Psoas muscle (tissue), 7 donors: ENCODE measurements at regions not wholly inside any gene's neighbourhood (a gene's known extent, or its start where the extent isn't known, plus 50 kb on each side); places are given as distances from the start of the nearest gene placed in this dataset.

Source experiments
- ATAC-seq, 4 donors: fragments of 200-7000 bp; cut with Tn5 transposase; one replicate each; pipeline ENCODE4 v1.9.1; 2020; ENCODE audit warnings: moderate library complexity in 3 of 4, mild to moderate bottlenecking in 2 of 4
- DNase-seq, 2 donors: peaks; one replicate each; pipeline ENCODE4 v3.0.0-alpha.2; 2020
- H3K27ac ChIP-seq: fragments of 200-600 bp; one replicate; pipeline ENCODE4 v1.8.0; 2022
- H3K27me3 ChIP-seq, 3 donors: fragments of 200-600 bp in 1 of 3; one replicate each; pipeline versions ENCODE4 v1.6.1 to v1.8.0; 2013 to 2022; ENCODE audit warnings: low read length in 2 of 3, mild to moderate bottlenecking in 2 of 3, moderate library complexity in 1 of 3; ENCODE audit not compliant: insufficient read depth in 3 of 3
- H3K36me3 ChIP-seq, 2 donors: fragments of 200-600 bp in 1 of 2; one replicate each; pipeline versions ENCODE4 v1.6.1 to v1.8.0; 2013 to 2022; ENCODE audit warnings: low read depth in 1 of 2, mild to moderate bottlenecking in 1 of 2, moderate library complexity in 1 of 2; ENCODE audit not compliant: insufficient read depth in 1 of 2
- H3K4me1 ChIP-seq: fragments of 200-600 bp; one replicate; pipeline ENCODE4 v1.8.0; 2022
- H3K4me3 ChIP-seq: fragments of 200-600 bp; one replicate; pipeline ENCODE4 v1.8.0; 2022; ENCODE audit warnings: mild to moderate bottlenecking
- H3K9me3 ChIP-seq: fragments of 200-600 bp; one replicate; pipeline ENCODE4 v1.8.0; 2022
- WGBS, 3 donors: extraction: QIAGEN DNeasy Blood & Tissue Kit; methylation state at CpG; one replicate each; pipeline versions ENCODE4 v1.1.6 to v1.1.7; 2013; 5-methylcytosine and 5-hydroxymethylcytosine counted together
- intact Hi-C, 2 donors: fragments of 100-400 bp; cut with DNase I; formaldehyde crosslinking; loops; one replicate each; pipeline versions ENCODE4 v1.11.0 to v1.14.2; 2022
- TF ChIP-seq, protein P1 (sequence below): fragments of 200-600 bp; IDR thresholded peaks from one replicate; pipeline ENCODE4 v1.8.0; 2022; ENCODE audit warnings: antibody characterized with exemption
- donor health status: healthy with polysubstance abuse.
- donor health status: DM: no; HTN: no; CAD: no; lungs with moderate emphysema.
- donor health status: Bipolar disorder and iron deficiency.
- donor health status: healthy.
- donor health status: DM: yes; HTN: yes; CAD: no.
- donor health status: DM: no; HTN: no; CAD: no.
- donor health status: DM: yes; HTN: yes; CAD: no.

DNA sequence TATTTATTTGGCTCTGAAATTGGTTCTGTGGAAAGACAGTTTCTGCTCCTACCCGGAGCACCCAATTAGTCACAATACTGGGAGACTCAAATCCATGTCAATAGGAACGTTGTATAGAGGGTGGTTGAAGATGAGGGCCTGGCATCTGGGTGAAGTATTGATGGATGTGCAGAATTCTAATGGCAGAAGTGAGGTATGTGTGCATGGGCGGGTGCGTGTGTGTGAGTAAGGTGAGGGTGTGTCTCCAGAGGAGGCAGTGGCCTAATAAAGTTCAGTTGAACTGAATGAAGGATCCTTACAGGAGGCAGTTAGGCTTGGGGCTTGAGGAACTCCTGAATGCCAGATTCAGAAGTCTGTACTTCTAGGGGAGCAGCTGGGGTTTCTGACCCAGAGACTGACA, 71.8 kb upstream of the B3GAT1 start:
- ATAC-seq (no peak), DNase-seq (no peak)
- no peak overlapping the region for H3K4me3 ChIP-seq
- 63 to 77% (median 73%) methylated on average over 4 of the region's 4 CpGs for WGBS, 3 donors
- no peak overlapping the region for H3K27ac ChIP-seq
- no peaks in the 10 kb centered on the region for H3K36me3 ChIP-seq
- H3K9me3 ChIP-seq = no peaks in the 10 kb centered on the region
- intact Hi-C loops = no loop called here
- H3K4me1 ChIP-seq = no peaks in the 10 kb centered on the region
- TF ChIP-seq, protein P1, sequence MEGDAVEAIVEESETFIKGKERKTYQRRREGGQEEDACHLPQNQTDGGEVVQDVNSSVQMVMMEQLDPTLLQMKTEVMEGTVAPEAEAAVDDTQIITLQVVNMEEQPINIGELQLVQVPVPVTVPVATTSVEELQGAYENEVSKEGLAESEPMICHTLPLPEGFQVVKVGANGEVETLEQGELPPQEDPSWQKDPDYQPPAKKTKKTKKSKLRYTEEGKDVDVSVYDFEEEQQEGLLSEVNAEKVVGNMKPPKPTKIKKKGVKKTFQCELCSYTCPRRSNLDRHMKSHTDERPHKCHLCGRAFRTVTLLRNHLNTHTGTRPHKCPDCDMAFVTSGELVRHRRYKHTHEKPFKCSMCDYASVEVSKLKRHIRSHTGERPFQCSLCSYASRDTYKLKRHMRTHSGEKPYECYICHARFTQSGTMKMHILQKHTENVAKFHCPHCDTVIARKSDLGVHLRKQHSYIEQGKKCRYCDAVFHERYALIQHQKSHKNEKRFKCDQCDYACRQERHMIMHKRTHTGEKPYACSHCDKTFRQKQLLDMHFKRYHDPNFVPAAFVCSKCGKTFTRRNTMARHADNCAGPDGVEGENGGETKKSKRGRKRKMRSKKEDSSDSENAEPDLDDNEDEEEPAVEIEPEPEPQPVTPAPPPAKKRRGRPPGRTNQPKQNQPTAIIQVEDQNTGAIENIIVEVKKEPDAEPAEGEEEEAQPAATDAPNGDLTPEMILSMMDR = no peak
- H3K27me3 ChIP-seq = peaks cover 0 to 6% (median 4%) of the 10 kb centered on the region in 3 donors

DNA sequence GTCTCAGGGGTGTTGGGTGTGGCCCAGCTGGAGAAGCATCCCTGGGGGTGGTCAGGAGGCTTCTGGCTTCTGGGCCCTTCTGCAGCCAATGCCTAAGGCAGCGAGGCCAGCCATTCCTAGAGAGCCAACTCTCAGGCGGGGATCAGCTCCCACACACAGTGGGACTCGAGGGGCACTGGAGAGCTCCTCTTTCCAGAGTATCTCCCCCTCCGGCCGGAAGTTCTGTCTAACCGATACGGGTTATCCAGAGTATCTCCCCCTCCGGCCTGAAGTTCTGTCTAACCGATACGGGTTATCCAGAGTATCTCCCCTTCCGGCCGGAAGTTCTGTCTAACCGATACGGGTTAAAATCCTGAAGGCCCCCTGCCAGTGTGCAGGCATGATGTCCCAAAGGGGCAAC, 71.2 kb upstream of the B3GAT1 start:
- no peaks in the 10 kb centered on the region for H3K36me3 ChIP-seq
- no peak for ATAC-seq
- H3K9me3 ChIP-seq = no peaks in the 10 kb centered on the region
- no peak overlapping the region for H3K4me3 ChIP-seq
- DNase-seq = no peak
- 82 to 85% (median 84%) methylated on average over 14 of the region's 14 CpGs for WGBS, 3 donors
- TF ChIP-seq, protein P1 = no peak
- no peaks in the 10 kb centered on the region for H3K4me1 ChIP-seq
- H3K27ac ChIP-seq = no peak overlapping the region
- H3K27me3 ChIP-seq = peaks cover 0 to 6% (median 4%) of the 10 kb centered on the region in 3 donors
- intact Hi-C loops = no loop called here

DNA sequence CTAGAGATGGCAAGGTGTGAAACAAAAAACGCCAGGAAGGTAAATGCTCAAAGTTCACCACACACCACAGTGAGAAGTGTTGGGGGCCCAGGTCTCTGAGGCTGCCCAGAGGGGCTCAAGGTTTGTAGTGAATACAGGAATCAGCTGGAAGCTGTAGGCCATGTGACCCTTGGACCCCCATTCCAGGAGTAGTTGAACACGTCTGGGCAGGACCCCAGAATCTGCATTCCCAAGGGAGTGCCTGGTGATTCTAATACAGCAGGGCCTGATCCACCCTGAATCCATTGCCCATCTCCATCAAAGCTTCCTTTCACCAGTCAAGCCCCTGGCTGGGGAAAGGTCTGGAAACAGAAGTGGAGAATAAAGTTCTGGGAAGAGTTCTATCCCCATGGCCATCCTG, 70.8 kb upstream of the B3GAT1 start:
- Histone ChIP-seq H3K27me3 (peaks cover 0 to 7% (median 6%) of the 10 kb centered on the region in 3 donors), H3K4me1 (no peaks in the 10 kb centered on the region), H3K27ac (no peak overlapping the region), H3K9me3 (no peaks in the 10 kb centered on the region), H3K4me3 (no peak overlapping the region), H3K36me3 (no peaks in the 10 kb centered on the region)
- ATAC-seq (no peak), DNase-seq (no peak)
- intact Hi-C loops = no loop called here
- TF ChIP-seq, protein P1 = no peak
- 49 to 64% (median 53%) methylated on average over 2 of the region's 2 CpGs for WGBS, 3 donors

DNA sequence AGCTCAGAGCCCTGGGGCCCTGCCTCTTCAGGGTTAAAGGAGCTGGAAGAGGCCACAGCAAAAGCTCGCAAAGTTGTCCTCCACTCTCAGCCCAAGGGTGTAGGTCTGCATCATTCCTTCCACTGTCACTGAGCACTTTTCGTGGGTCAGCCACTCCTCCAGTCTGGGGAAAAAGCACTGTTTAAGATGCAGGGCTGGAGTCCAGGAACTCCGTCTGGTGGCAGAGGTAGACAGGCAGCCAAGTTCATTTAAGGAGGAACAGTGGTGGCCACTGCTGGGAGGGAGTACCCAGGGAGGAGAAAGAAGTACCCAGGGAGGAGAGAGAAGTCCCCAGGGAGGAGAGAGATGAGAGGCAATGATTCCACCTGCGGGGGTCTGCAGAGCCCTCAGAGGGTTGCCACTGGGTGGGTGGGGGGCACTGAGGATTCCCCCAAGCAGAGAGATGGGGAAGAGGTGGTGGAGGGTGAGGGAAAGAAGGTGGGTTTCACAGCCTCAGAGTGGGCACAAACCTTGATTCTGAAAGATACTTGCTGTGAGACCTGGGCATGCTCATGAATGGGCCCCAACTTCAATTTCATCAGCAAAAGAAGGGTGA, 70.0 kb upstream of the B3GAT1 start:
- 47 to 65% (median 55%) methylated on average over 4 of the region's 4 CpGs for WGBS, 3 donors
- DNase-seq = no peak
- H3K27me3 ChIP-seq = peaks cover 0 to 10% (median 6%) of the 10 kb centered on the region in 3 donors

More for the DNA sequence above, 70.0 kb upstream of the B3GAT1 start:
- Histone ChIP-seq H3K9me3 (no peaks in the 10 kb centered on the region), H3K4me3 (no peak overlapping the region), H3K36me3 (no peaks in the 10 kb centered on the region), H3K4me1 (no peaks in the 10 kb centered on the region), H3K27ac (no peak overlapping the region)
- TF ChIP-seq, protein P1 = no peak
- ATAC-seq = no peak
- intact Hi-C loops = no loop called here
